Fibroblast of skin of right quadriceps (primary cell): ENCODE measurements at regions not wholly inside any gene's neighbourhood (a gene's known extent, or its start where the extent isn't known, plus 50 kb on each side); places are given as distances from the start of the nearest gene placed in this dataset.

Experiments
- DNase-seq: peaks from one replicate; pipeline ENCODE4 v3.0.0-alpha.2; 2013

GRCh38 chr10:59090817-59091622 lies 85.4 kb upstream of the PHYHIPL start:
- DNase-seq = no peak

- DNase-seq = no peak
Measured at GRCh38 chr10:59093461-59093860, 83.0 kb upstream of the PHYHIPL start.

- DNase-seq = no peak
Measured at GRCh38 chr10:59096631-59097030, 79.8 kb upstream of the PHYHIPL start.

- peak; percentile 93 for DNase-seq
Measured at GRCh38 chr10:59098387-59098786, 78.1 kb upstream of the PHYHIPL start.

GRCh38 chr10:59098831-59099452 lies 77.5 kb upstream of the PHYHIPL start:
- peak; percentile 86 for DNase-seq

GRCh38 chr10:59099481-59099880 lies 77.0 kb upstream of the PHYHIPL start:
- DNase-seq = peak; percentile 37

GRCh38 chr10:59102394-59102793 lies 74.0 kb upstream of the PHYHIPL start:
- no peak for DNase-seq

GRCh38 chr10:59104186-59104585 lies 72.3 kb upstream of the PHYHIPL start:
- DNase-seq = no peak

- DNase-seq = no peak
Measured at GRCh38 chr10:59106441-59106840, 70.0 kb upstream of the PHYHIPL start.

GRCh38 chr10:59107147-59107546 lies 69.3 kb upstream of the PHYHIPL start:
- DNase-seq = no peak

GRCh38 chr10:59108296-59108870 lies 68.1 kb upstream of the PHYHIPL start:
- no peak for DNase-seq

GRCh38 chr10:59108886-59109288 lies 67.6 kb upstream of the PHYHIPL start:
- DNase-seq = no peak

GRCh38 chr10:59109826-59110225 lies 66.6 kb upstream of the PHYHIPL start:
- no peak for DNase-seq

GRCh38 chr10:59124187-59124586 lies 52.3 kb upstream of the PHYHIPL start:
- DNase-seq = no peak

- no peak for DNase-seq
Measured at GRCh38 chr10:59125666-59126065, 50.8 kb upstream of the PHYHIPL start.

GRCh38 chr10:59126261-59126660 lies 50.2 kb upstream of the PHYHIPL start:
- no peak for DNase-seq
